HEK293T (cell line): ENCODE measurements at regions not wholly inside any gene's neighbourhood (a gene's known extent, or its start where the extent isn't known, plus 50 kb on each side); places are given as distances from the start of the nearest gene placed in this dataset.

Experiments used
- FOXA1 ChIP-seq: fragments of 450-650 bp; IDR thresholded peaks from 2 replicates; pipeline ENCODE4 v1.6.1; 2016; ENCODE audit warnings: mild to moderate bottlenecking
- FOXM1 ChIP-seq: fragments of 450-650 bp; IDR thresholded peaks from 2 replicates; pipeline ENCODE4 v1.6.1; 2017; ENCODE audit warnings: mild to moderate bottlenecking, borderline replicate concordance
- LEF1 ChIP-seq: fragments of 450-650 bp; IDR thresholded peaks from 2 replicates; pipeline ENCODE4 v1.6.1; 2017; ENCODE audit warnings: mild to moderate bottlenecking, borderline replicate concordance
- SP1 ChIP-seq: fragments of 450-650 bp; IDR thresholded peaks from 2 replicates; pipeline ENCODE4 v1.6.1; 2017
- TARDBP ChIP-seq: fragments of 450-650 bp; IDR thresholded peaks from 2 replicates; pipeline ENCODE4 v1.6.1; 2016

DNA sequence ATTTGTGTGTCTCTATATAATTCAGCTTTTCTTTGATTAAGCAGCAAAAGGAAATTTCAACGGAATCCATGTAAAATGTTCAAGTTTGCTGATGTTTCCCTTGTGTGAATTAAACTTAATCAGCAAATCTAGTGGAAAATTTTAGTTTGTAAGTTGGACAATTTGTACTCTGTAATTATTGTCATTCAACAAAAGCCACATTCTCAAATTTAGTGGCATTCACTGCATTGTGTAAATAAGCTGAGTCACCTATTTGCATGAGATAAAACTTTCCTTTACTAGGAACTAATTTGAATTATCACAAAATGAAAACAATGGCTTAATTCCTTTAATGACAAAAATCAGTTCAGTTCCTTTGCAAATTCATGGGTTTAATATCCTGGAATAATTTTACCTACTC, 784.2 kb upstream of the CCDC179 start:
- TF ChIP-seq FOXM1: no peak
- TF ChIP-seq SP1: no peak
- no peak for TF ChIP-seq FOXA1
- no peak for TF ChIP-seq LEF1
- no peak for TF ChIP-seq TARDBP
